K562 (cell line): ENCODE measurements at regions not wholly inside any gene's neighbourhood (a gene's known extent, or its start where the extent isn't known, plus 50 kb on each side); places are given as distances from the start of the nearest gene placed in this dataset.

ENCODE experiments used
- ATAC-seq: fragments of 200-7000 bp; cut with Tn5 transposase; 3 replicates; pipeline ENCODE4 v1.9.1; 2020; ENCODE audit warnings: moderate library complexity
- BruUV-seq: library from RNA; stranded (reverse); fragments of 400-500 nt; replicated peaks from 2 replicates; lab custom pipeline; 2021; lab: Mats Ljungman, UMichigan
- CTCF ChIA-PET: fragments of 300-600 bp; formaldehyde crosslinking; extraction: SDS; loops from one replicate; lab custom pipeline; 2021; ENCODE audit warnings: low intra/inter-chr PET ratio; lab: Yijun Ruan, JAX
- POLR2A ChIA-PET: fragments of 300-600, 350-650 bp; sonication (Branson Sonifier 250); formaldehyde crosslinking; extraction: SDS; loops from one replicate; lab custom pipeline; 2021; ENCODE audit warnings: antibody characterized with exemption, inconsistent platforms; lab: Yijun Ruan, JAX
- DNase-seq, 4 experiments: peaks; one replicate each; pipeline versions ENCODE4 v3.0.0 to v3.0.0-alpha.2; 2011 to 2018; ENCODE audit warnings: low spot score in 3 of 4, mixed read lengths in 3 of 4; ENCODE audit errors: extremely low read depth in 1 of 4
- FAIRE-seq: peaks from 2 replicates; lab custom pipeline; 2011; peaks lifted over from hg19 to GRCh38; lab: Jason Lieb, UNC
- H2AFZ ChIP-seq: 2 replicates; pipeline ENCODE4 v1.6.0; 2011; ENCODE audit warnings: low read depth, low read length, control low read depth, inconsistent platforms
- H3K27ac ChIP-seq: fragments of 200-600 bp; 3 replicates; pipeline ENCODE4 v1.8.0; 2011; ENCODE audit warnings: low read depth, mild to moderate bottlenecking, control low read depth, inconsistent platforms, low read length, moderate library complexity, mixed read lengths; ENCODE audit errors: extremely low read depth
- H3K27me3 ChIP-seq, 2 experiments: fragments of 300-600 bp in 1 of 2; 2 replicates in 1 of 2; 3 replicates in 1 of 2; pipeline versions ENCODE4 v1.6.0 to v1.8.0; 2011; ENCODE audit warnings: inconsistent platforms in 2 of 2, low read length in 2 of 2, mild to moderate bottlenecking in 1 of 2, mixed read lengths in 1 of 2, moderate library complexity in 1 of 2; ENCODE audit not compliant: control insufficient read depth in 2 of 2, insufficient read depth in 2 of 2
- H3K36me3 ChIP-seq: fragments of 300-600 bp; 3 replicates; pipeline ENCODE4 v1.8.0; 2011; ENCODE audit warnings: mild to moderate bottlenecking, low read length, inconsistent platforms; ENCODE audit not compliant: control insufficient read depth, insufficient read depth
- H3K4me1 ChIP-seq, 2 experiments: fragments of 200-600 bp in 1 of 2; replicated peaks in 1 of 2; 2 replicates in 1 of 2; 3 replicates in 1 of 2; pipeline versions ENCODE4 v1.5.1 to v1.8.0; 2011; ENCODE audit warnings: inconsistent platforms in 2 of 2, low read length in 2 of 2, mild to moderate bottlenecking in 1 of 2, mixed read lengths in 1 of 2, moderate library complexity in 1 of 2; ENCODE audit not compliant: control insufficient read depth in 2 of 2, insufficient read depth in 2 of 2
- H3K4me2 ChIP-seq: 2 replicates; pipeline ENCODE4 v1.6.1; 2011; ENCODE audit warnings: low read length, control low read depth, inconsistent platforms, mixed read lengths; ENCODE audit not compliant: insufficient read depth
- H3K4me3 ChIP-seq: fragments of 200-600 bp; sonication (generic), shearing (Covaris generic); 2 replicates; pipeline ENCODE4 v1.5.1; 2016; ENCODE audit warnings: control low read depth, inconsistent platforms
- H3K79me2 ChIP-seq: fragments of 200-600 bp; 3 replicates; pipeline ENCODE4 v1.8.0; 2011; ENCODE audit warnings: low read length, inconsistent platforms; ENCODE audit not compliant: control insufficient read depth, insufficient read depth
- H3K9ac ChIP-seq, 2 experiments: 2 replicates each; pipeline versions ENCODE4 v1.6.0 to v1.6.1; 2011; ENCODE audit warnings: low read depth in 2 of 2, low read length in 2 of 2, control low read depth in 1 of 2, inconsistent platforms in 1 of 2, mild to moderate bottlenecking in 1 of 2, mixed read lengths in 1 of 2; ENCODE audit not compliant: insufficient read depth in 1 of 2
- H3K9me1 ChIP-seq: one replicate; pipeline ENCODE4 v1.6.0; 2011; ENCODE audit warnings: inconsistent platforms, mild to moderate bottlenecking, low read length, moderate library complexity; ENCODE audit not compliant: control insufficient read depth, insufficient read depth
- H3K9me3 ChIP-seq: replicated peaks from 2 replicates; pipeline ENCODE4 v1.5.1; 2011; ENCODE audit warnings: low read depth, low read length, inconsistent platforms; ENCODE audit not compliant: control insufficient read depth, insufficient read depth
- H4K20me1 ChIP-seq: replicated peaks from 2 replicates; pipeline ENCODE4 v1.6.1; 2011; ENCODE audit warnings: low read length, inconsistent platforms, mixed read lengths; ENCODE audit not compliant: control insufficient read depth, insufficient read depth
- ARID2 ChIP-seq: fragments of 450-650 bp; IDR thresholded peaks from 2 replicates; pipeline ENCODE4 v1.6.1; 2017; ENCODE audit warnings: antibody characterized with exemption, mild to moderate bottlenecking
- CBX1 ChIP-seq: sonication (generic); IDR thresholded peaks from 2 replicates; pipeline ENCODE4 v1.6.1; 2016; ENCODE audit warnings: antibody characterized with exemption, low read depth, mild to moderate bottlenecking
- CBX2 ChIP-seq: fragments of 200-600 bp; sonication (generic); IDR thresholded peaks from one replicate; pipeline ENCODE4 v1.6.1; 2012; ENCODE audit warnings: mild to moderate bottlenecking, low read length, inconsistent platforms; ENCODE audit not compliant: insufficient read depth, poor library complexity, severe bottlenecking
- EWSR1 ChIP-seq: fragments of 450-650 bp; IDR thresholded peaks from 2 replicates; pipeline ENCODE4 v1.6.1; 2018; ENCODE audit warnings: borderline replicate concordance, mild to moderate bottlenecking, low read depth, moderate library complexity; ENCODE audit not compliant: partially characterized antibody
- GATA2 ChIP-seq: sonication (generic); formaldehyde crosslinking; IDR thresholded peaks from 2 replicates; pipeline ENCODE4 v1.4.0; 2020; ENCODE audit warnings: mild to moderate bottlenecking, missing genetic modification reagents
- PHB2 ChIP-seq: fragments of 450-650 bp; IDR thresholded peaks from 2 replicates; pipeline ENCODE4 v1.6.1; 2017; ENCODE audit warnings: low read depth
- RBM34 ChIP-seq: fragments of 200-400 bp; formaldehyde crosslinking; IDR thresholded peaks from 2 replicates; pipeline ENCODE4 v1.6.1; 2018; ENCODE audit warnings: low read length, borderline replicate concordance; ENCODE audit not compliant: insufficient read depth
- SIRT6 ChIP-seq: IDR thresholded peaks from one replicate; pipeline ENCODE4 v1.6.1; 2012; ENCODE audit warnings: low read depth, mild to moderate bottlenecking, control low read depth, inconsistent platforms, low read length, moderate library complexity
- STAT5A ChIP-seq: IDR thresholded peaks from 2 replicates; pipeline ENCODE4 v1.6.1; 2012; ENCODE audit warnings: low read length, inconsistent platforms, borderline replicate concordance
- SUPT5H ChIP-seq: fragments of 450-650 bp; IDR thresholded peaks from 2 replicates; pipeline ENCODE4 v1.6.1; 2016
- ZBTB1 ChIP-seq: sonication (generic); formaldehyde crosslinking; IDR thresholded peaks from 2 replicates; pipeline ENCODE4 v1.8.1; 2023; ENCODE audit warnings: missing genetic modification reagents, low read depth, mild to moderate bottlenecking, borderline replicate concordance
- ZBTB49 ChIP-seq: sonication (generic); formaldehyde crosslinking; IDR thresholded peaks from 2 replicates; pipeline ENCODE4 v1.8.0; 2022; ENCODE audit warnings: missing genetic modification reagents, mild to moderate bottlenecking, borderline replicate concordance
- ZNF133 ChIP-seq: fragments of 250-450 bp; sonication (Bioruptor Pico); IDR thresholded peaks from 2 replicates; pipeline ENCODE4 v1.4.0; 2020; ENCODE audit warnings: mild to moderate bottlenecking
- ZNF778 ChIP-seq: fragments of 450-650 bp; formaldehyde crosslinking; IDR thresholded peaks from 2 replicates; pipeline ENCODE4 v1.4.0; 2020; ENCODE audit warnings: mild to moderate bottlenecking, moderate library complexity
- WGBS: fragments of 100-300 bp; shearing (Covaris generic); methylation state at CpG from one replicate; pipeline ENCODE4 v1.1.6; 2016; ENCODE audit warnings: low coverage, mixed read lengths; ENCODE audit not compliant: insufficient coverage; ENCODE audit errors: missing lambda C conversion rate; 5-methylcytosine and 5-hydroxymethylcytosine counted together
- in situ Hi-C: fragments of 300-500 bp; cut with MboI; formaldehyde crosslinking; loops from 4 replicates; pipeline ENCODE4 v1.15.0; 2018; ENCODE audit warnings: inconsistent platforms, mixed read lengths
- intact Hi-C: fragments of 100-400 bp; cut with micrococcal nuclease; formaldehyde crosslinking; loops from 2 replicates; pipeline ENCODE4 v1.14.2; 2022
- TF ChIP-seq, protein P1 (sequence below): IDR thresholded peaks from 2 replicates; pipeline ENCODE4 v1.6.1; 2011; ENCODE audit not compliant: insufficient read length; ENCODE audit errors: extremely low read depth
- TF ChIP-seq, protein P2 (sequence below): fragments of 250-450 bp; sonication (Bioruptor Pico); IDR thresholded peaks from 2 replicates; pipeline ENCODE4 v1.8.0; 2021; ENCODE audit warnings: moderate library complexity, mild to moderate bottlenecking, inconsistent platforms
- TF ChIP-seq, protein P3 (sequence below): fragments of 450-650 bp; formaldehyde crosslinking; IDR thresholded peaks from 2 replicates; pipeline ENCODE4 v1.4.0; 2020; ENCODE audit warnings: mild to moderate bottlenecking, moderate library complexity

- in situ Hi-C loops (no loop called here), intact Hi-C loops (no loop called here)
- H3K36me3 ChIP-seq: no peaks in the 10 kb centered on the region
- no peaks in the 10 kb centered on the region for H3K27me3 ChIP-seq
- no peaks in the 10 kb centered on the region for H4K20me1 ChIP-seq
- H3K4me3 ChIP-seq: no peak overlapping the region
- H3K4me2 ChIP-seq: no peak overlapping the region
- no peaks in the 10 kb centered on the region for H3K4me1 ChIP-seq
- no peak for TF ChIP-seq PHB2
- no peak for TF ChIP-seq GATA2 (CRISPR knock-in tag)
- TF ChIP-seq, protein P1, sequence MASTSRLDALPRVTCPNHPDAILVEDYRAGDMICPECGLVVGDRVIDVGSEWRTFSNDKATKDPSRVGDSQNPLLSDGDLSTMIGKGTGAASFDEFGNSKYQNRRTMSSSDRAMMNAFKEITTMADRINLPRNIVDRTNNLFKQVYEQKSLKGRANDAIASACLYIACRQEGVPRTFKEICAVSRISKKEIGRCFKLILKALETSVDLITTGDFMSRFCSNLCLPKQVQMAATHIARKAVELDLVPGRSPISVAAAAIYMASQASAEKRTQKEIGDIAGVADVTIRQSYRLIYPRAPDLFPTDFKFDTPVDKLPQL: no peak
- no peak for TF ChIP-seq RBM34
- TF ChIP-seq ZNF133 (CRISPR knock-in tag): no peak
- TF ChIP-seq CBX2: no peak
- TF ChIP-seq ZBTB1 (CRISPR knock-in tag): no peak
- TF ChIP-seq, protein P2, sequence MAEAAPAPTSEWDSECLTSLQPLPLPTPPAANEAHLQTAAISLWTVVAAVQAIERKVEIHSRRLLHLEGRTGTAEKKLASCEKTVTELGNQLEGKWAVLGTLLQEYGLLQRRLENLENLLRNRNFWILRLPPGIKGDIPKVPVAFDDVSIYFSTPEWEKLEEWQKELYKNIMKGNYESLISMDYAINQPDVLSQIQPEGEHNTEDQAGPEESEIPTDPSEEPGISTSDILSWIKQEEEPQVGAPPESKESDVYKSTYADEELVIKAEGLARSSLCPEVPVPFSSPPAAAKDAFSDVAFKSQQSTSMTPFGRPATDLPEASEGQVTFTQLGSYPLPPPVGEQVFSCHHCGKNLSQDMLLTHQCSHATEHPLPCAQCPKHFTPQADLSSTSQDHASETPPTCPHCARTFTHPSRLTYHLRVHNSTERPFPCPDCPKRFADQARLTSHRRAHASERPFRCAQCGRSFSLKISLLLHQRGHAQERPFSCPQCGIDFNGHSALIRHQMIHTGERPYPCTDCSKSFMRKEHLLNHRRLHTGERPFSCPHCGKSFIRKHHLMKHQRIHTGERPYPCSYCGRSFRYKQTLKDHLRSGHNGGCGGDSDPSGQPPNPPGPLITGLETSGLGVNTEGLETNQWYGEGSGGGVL (CRISPR knock-in tag): no peak
- no peak for TF ChIP-seq ZBTB49 (CRISPR knock-in tag)
- TF ChIP-seq SIRT6: no peak
- TF ChIP-seq ARID2: no peak
- TF ChIP-seq CBX1: no peak
- TF ChIP-seq STAT5A: no peak
- TF ChIP-seq EWSR1: no peak
- no peak for TF ChIP-seq SUPT5H
- TF ChIP-seq, protein P3, sequence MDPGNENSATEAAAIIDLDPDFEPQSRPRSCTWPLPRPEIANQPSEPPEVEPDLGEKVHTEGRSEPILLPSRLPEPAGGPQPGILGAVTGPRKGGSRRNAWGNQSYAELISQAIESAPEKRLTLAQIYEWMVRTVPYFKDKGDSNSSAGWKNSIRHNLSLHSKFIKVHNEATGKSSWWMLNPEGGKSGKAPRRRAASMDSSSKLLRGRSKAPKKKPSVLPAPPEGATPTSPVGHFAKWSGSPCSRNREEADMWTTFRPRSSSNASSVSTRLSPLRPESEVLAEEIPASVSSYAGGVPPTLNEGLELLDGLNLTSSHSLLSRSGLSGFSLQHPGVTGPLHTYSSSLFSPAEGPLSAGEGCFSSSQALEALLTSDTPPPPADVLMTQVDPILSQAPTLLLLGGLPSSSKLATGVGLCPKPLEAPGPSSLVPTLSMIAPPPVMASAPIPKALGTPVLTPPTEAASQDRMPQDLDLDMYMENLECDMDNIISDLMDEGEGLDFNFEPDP (CRISPR knock-in tag): no peak
- no peak for TF ChIP-seq ZNF778
- BruUV-seq: no TSS peak
- no peak overlapping the region for H2AFZ ChIP-seq
- ATAC-seq (no peak), FAIRE-seq (no peak), DNase-seq (no peak)
- POLR2A ChIA-PET: no interaction called here
- H3K79me2 ChIP-seq: no peaks in the 10 kb centered on the region
- 2% methylated on average over 5 of the region's 5 CpGs for WGBS
- H3K9me1 ChIP-seq: no peaks in the 10 kb centered on the region
- H3K27ac ChIP-seq: no peak overlapping the region
- no peak overlapping the region for H3K9ac ChIP-seq
- H3K9me3 ChIP-seq: 0 out of 2 replicates have a peak, but pooled peaks cover 2% of the 10 kb centered on the region
- CTCF ChIA-PET: no interaction called here
These were observed 365.9 kb downstream of the INHBA start for GRCh38 chr7:41336981-41337380.
